ENCODE measurements at regions not wholly inside any gene's neighbourhood (a gene's known extent, or its start where the extent isn't known, plus 50 kb on each side); places are given as distances from the start of the nearest gene placed in this dataset.
"Not testable (repeated sequence)": the region's sequence is repeated elsewhere in the genome, so short reads cannot be mapped to it uniquely, and the experiment has no call there.

DNA sequence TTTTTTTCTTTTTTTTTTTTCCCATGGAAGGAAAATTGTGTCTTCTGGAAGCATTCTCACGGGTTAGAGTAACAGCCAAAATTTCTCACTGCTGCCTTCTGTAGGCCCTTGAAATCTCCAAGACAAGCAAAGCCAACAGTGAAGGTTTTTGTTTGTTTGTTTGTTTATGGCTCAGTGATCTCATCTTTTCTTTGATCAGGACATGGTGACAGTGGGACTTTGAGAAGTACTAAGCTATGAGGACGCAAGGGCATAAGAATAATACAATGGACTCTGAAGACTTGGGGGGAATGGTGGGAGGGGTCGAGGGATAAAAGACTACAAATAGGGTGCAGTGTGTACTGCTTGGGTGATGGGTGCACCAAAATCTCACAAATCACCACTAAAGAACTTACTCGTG, 419.4 kb downstream of the PTPRC start:
- no peak for DNase-seq

GRCh38 chr1:199064971-199065370, 426.1 kb downstream of the PTPRC start:
- DNase-seq = no peak

DNA sequence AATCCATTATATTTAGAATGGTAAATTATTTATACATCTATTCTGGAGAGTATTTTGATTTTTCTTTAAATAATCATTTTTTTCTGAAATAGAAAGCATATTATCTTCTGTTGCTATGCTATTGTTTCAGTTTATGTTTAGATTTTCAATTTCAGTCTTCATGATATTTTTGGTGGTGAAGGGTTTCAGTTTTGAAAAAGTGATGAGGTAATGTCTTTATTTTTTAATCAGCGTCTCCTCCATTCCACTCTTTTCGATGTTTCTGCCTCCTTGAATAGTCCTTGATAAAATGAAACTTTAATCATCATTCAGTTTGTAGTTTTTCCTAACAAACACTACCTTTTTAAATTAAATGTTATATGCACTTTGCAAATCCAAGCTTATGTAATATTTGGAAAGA, 428.6 kb downstream of the PTPRC start:
- no peak for DNase-seq

DNA sequence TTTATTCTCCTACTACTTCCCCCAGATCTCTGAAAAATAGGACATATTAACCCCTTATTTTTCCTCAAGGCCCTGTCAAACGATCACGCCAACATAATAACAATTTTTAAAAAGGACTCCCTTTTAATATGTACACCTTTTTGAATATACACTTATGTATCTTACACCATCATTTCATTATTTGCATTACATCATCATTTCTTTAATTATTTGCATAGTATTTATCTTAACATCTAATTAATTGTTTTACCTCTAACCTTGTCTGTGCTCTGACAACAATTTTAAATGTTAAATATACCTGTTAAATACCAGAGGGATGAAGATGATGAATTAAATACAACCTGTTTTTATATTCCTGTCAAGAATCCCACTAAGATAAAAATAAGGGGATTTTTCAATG, 432.2 kb downstream of the PTPRC start:
- DNase-seq = no peak

GRCh38 chr1:199073166-199073565, 434.3 kb downstream of the PTPRC start:
- no peak for DNase-seq

GRCh38 chr1:199075792-199076191, 437.0 kb downstream of the PTPRC start:
- DNase-seq = no peak

DNA sequence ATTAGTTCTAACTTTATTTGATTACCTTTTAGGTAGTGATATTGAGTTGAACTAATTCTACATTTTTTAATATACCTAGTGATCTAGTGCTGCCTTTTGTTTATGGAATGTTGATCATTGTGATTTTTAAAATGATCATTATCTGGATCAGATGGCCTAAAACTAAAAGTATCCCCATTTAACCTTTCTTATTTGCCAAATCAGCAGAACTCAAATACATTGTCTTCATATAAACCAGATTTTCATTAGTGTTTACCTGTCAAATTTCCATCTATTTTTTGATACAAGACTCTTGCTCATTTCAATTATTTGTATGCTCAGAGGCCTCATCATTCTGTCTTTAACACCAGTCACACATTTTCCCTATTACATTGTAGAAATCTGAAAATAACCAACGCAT, 441.2 kb downstream of the PTPRC start:
- no peak for DNase-seq

GRCh38 chr1:199081739-199082138, 442.9 kb downstream of the PTPRC start:
- DNase-seq = no peak

- DNase-seq = no peak
These were observed 444.0 kb downstream of the PTPRC start for GRCh38 chr1:199082778-199083389.

DNA sequence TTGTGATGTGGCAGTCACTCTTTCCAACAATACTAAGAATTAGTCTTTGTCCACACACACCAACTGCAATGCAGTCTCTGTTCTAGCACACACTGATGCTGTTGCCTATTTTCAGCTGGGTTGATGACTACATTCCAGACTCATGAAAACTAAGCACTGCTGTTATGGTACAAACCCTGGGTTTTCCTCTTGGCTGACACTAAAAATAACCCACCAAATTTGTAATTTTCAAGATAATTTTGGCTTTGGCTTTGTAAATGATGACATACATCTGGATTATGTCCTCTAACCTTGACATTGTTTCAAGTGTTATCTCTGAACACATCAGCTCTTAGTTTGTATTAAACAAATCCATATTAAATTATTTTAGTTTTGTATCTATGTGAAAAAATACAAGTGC, 444.8 kb downstream of the PTPRC start:
- DNase-seq = peak; percentile 43

GRCh38 chr1:199084293-199084692, 445.5 kb downstream of the PTPRC start:
- peak; percentile 70 for DNase-seq

- DNase-seq = no peak
These were observed 447.1 kb downstream of the PTPRC start for GRCh38 chr1:199085903-199086302.

DNA sequence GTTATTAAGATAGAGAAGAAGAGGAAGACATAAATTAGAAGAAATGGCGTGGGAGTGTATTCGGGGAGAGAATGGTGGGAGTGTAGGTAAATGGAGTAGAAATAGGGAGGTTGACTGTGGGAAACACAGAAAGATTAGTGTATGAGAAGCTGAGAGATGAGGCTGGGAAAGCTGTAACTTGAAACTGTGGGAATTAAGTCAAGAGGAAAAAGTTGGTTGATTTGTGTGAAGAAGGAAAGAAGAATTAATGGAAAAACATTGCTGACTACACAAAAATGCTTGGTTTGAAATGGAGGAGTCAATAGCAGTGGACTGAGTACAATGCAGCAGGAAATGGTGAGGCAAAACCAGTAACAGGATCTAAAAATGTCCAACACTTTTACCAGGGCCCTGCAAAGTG, 448.3 kb downstream of the PTPRC start:
- no peak for DNase-seq

DNA sequence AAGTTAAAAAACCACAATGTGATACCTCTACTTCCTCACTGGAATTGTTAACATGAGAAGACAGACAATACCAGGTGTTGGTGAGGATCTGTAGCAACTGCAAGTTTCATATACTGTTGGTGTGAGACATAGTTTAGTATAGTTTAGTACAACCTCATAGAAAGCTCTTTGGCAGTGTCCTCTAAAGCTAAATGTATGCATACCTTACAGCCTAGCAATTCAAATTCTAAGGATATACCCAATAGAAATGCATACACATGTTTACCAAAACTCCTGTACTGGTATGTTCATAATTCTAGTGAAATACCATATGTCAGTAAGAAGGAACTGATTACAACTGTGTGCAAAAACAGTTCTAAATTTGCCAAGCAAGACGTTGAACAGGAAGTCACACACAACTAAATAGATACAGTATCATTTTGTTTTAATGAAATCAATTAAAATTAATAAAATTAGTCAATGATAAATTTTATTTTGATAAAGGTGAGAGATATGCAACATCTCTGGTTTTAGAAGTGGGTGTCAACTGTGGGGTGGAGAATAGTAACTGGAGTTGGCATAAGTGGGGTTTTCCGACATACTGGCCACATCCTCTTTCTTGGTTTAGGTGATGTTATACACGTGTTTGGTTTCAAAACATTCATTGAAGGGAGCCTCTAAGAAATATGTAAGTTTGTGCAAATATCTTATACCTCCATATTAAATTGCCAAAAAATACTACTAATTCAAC, 450.7 kb downstream of the PTPRC start:
- no peak for DNase-seq

DNA sequence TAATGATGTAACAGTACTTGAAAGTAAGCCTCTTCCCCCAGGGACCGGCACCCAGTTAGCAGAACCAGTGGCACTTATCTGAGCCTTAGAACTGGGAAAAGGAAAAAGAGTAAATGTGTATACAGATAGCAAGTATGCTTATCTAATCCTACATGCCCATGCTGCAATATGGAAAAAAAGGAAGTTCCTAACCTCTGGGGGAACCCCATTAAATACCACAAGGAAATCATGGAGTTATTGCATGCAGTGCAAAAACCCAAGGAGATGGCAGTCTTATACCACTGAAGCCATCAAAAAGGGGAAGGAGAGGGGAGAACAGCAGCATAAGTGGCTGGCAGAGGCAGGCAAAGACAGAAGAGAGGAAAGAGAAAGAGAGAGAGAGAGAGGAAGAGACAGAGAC, 456.8 kb downstream of the PTPRC start:
- DNase-seq = not testable (repeated sequence)

GRCh38 chr1:199096591-199096990, 457.8 kb downstream of the PTPRC start:
- no peak for DNase-seq

- no peak for DNase-seq
These were observed 459.6 kb downstream of the PTPRC start for GRCh38 chr1:199098468-199098867.

GRCh38 chr1:199101139-199101538, 462.3 kb downstream of the PTPRC start:
- DNase-seq = no peak

DNA sequence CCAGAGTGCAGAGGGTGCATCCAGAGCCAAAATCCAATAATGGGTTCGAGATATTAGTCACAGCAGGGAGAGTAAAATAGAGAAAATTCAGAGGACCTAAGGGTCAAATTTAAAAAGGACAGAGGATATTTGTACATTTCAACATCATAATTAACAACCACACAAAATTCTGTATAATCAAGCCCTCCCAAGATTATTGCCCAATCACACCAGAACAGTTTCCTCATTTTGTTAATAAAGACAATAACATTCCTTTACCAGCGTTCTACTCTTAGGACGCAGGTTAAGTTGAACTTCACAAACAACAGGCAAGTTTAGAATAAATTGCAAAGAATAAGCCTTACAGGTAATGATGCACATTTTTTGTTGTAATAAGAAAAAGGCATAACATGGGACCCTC, 462.8 kb downstream of the PTPRC start:
- no peak for DNase-seq

- no peak for DNase-seq
These were observed 463.4 kb downstream of the PTPRC start for GRCh38 chr1:199102239-199102638.

- no peak for DNase-seq
These were observed 470.3 kb downstream of the PTPRC start for GRCh38 chr1:199109160-199109559.

DNA sequence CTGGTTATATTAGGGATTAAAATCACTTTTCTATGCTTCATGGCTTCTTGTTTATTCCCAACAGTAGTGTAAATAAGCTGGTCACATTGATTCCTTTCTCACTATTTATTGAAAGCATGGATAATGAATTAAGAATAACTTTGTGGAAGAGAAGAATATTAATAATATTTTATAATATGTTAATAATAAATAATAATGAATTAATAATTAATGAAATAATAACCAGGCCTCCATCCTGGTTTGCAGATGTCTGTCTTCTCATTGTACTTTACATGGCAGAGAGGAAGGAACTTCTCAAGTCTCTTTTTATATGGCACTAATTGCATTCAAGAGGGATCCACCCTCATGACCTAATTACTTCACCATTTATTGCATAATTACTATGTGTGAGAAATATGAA, 473.5 kb downstream of the PTPRC start:
- DNase-seq = no peak

DNA sequence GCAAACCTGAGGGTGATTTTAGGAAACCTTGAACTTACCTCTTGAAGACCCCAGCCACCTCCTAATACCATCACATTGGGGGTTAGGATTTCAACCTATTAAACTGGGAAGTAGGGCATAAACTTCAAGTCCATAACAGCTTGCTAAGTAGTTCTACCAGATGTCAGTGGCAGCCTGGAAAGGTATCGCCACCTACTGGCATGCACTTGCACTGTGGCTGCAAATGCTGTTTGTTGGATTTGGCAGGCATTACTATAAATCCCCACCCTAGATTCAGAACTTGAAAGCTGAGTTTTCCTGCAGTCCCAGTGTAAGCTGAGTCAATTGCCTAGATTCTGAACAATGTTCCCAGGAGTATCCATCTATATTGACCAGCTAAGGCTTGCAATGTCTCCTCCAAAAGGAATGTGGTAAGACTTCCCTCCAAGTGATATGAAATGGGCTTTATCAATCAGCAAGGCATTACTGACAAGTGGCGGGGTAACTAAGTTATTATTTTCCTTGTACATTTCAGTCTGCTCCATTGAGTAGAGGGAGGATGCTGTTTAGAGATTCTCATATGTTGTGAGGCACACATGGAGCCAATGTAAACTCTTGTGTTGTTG, 474.5 kb downstream of the PTPRC start:
- DNase-seq = peak; percentile 52

DNA sequence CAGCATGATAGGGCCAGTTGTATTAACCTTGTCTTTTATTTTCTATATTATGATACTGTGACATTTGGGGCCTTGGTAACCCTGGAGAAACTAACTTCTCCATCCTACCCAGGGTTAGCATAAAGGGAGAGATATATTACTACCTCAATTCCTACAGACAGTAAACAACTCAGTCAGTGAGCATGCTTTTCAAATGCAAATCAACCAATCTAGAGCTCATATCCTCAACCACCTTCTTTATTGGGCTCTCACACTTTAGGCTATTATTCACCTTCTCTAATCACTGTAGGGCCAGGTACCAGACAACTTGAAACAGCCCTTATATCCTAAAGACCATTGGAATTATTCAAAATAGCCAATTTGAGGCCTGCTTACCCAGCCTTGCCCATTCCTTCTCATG, 477.6 kb downstream of the PTPRC start:
- no peak for DNase-seq

DNA sequence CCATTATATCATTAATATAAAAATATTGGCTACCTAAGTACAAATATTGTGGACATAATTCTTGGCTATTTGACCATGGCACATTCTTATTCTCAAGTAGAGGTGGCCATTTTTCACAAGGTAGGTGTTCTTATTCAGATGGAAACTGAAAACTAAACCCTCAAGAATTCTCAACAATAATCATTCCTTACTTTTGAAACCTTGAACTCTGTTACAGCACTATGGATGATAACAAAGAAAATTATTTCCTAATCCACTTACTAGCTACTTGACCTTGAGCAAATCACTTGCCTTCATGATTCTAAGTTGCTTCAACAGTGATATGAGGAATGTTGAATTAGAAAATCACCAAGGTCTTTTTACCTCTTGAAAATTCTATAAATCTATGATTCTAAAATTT, 482.2 kb downstream of the PTPRC start:
- no peak for DNase-seq
